Endothelial cell of umbilical vein (primary cell): ENCODE measurements at regions not wholly inside any gene's neighbourhood (a gene's known extent, or its start where the extent isn't known, plus 50 kb on each side); places are given as distances from the start of the nearest gene placed in this dataset.

ENCODE experiments used
- BruUV-seq: library from RNA; stranded (reverse); fragments of 400-500 nt; replicated peaks from 2 replicates; lab custom pipeline; 2021; lab: Mats Ljungman, UMichigan
- CTCF ChIA-PET: fragments of 300-600, 350-600 bp; sonication (Branson Sonifier 250); formaldehyde crosslinking; loops from one replicate; lab custom pipeline; 2021; ENCODE audit warnings: antibody characterized with exemption, inconsistent platforms; lab: Charles Lee
- POLR2A ChIA-PET: fragments of 300-600, 350-600 bp; sonication (Branson Sonifier 250); formaldehyde crosslinking; loops from one replicate; lab custom pipeline; 2021; ENCODE audit warnings: antibody characterized with exemption, inconsistent platforms; lab: Charles Lee
- DNase-seq: peaks from one replicate; pipeline ENCODE4 v3.0.0-alpha.2; 2011; ENCODE audit warnings: low read depth, low spot score
- FAIRE-seq: peaks from 2 replicates; lab custom pipeline; 2011; peaks lifted over from hg19 to GRCh38; lab: Jason Lieb, UNC
- H2AFZ ChIP-seq: 2 replicates; pipeline ENCODE4 v1.6.0; 2012; ENCODE audit warnings: low read depth, low read length, control low read depth, inconsistent platforms
- H3K27ac ChIP-seq: 2 replicates; pipeline ENCODE4 v1.5.1; 2011; ENCODE audit warnings: low read depth, mild to moderate bottlenecking, control low read depth, low read length, moderate library complexity; ENCODE audit not compliant: insufficient read depth
- H3K27me3 ChIP-seq, 2 experiments: 2 replicates each; pipeline versions ENCODE4 v1.6.0 to v1.6.1; 2011; ENCODE audit warnings: low read length in 2 of 2, mixed read lengths in 1 of 2; ENCODE audit not compliant: control insufficient read depth in 2 of 2, insufficient read depth in 2 of 2
- H3K36me3 ChIP-seq, 2 experiments: 2 replicates in 1 of 2; 3 replicates in 1 of 2; pipeline ENCODE4 v1.5.1; 2011; ENCODE audit warnings: low read length in 2 of 2, mild to moderate bottlenecking in 1 of 2, moderate library complexity in 1 of 2; ENCODE audit not compliant: control insufficient read depth in 2 of 2, insufficient read depth in 2 of 2; ENCODE audit errors: extremely low read depth in 1 of 2
- H3K4me1 ChIP-seq: 3 replicates; pipeline ENCODE4 v1.5.1; 2011; ENCODE audit warnings: mild to moderate bottlenecking, low read length; ENCODE audit not compliant: control insufficient read depth, insufficient read depth; ENCODE audit errors: extremely low read depth
- H3K4me2 ChIP-seq: 2 replicates; pipeline ENCODE4 v1.6.1; 2011; ENCODE audit warnings: low read length, control low read depth, mixed read lengths; ENCODE audit not compliant: insufficient read depth
- H3K4me3 ChIP-seq, 3 experiments: fragments of 200-600 bp in 1 of 3; sonication (generic), shearing (Covaris generic) in 1 of 3; replicated peaks in 1 of 3; 2 replicates each; pipeline ENCODE4 v1.5.1; 2011 to 2016; ENCODE audit warnings: control low read depth in 3 of 3, low read length in 3 of 3, mild to moderate bottlenecking in 2 of 3, inconsistent platforms in 1 of 3, low read depth in 1 of 3, moderate library complexity in 1 of 3; ENCODE audit not compliant: insufficient read depth in 1 of 3
- H3K79me2 ChIP-seq: 2 replicates; pipeline ENCODE4 v1.6.0; 2012; ENCODE audit warnings: low read length, inconsistent platforms; ENCODE audit not compliant: control insufficient read depth, insufficient read depth
- H3K9ac ChIP-seq: replicated peaks from 2 replicates; pipeline ENCODE3; 2011; ENCODE audit warnings: low read length, control low read depth; ENCODE audit not compliant: insufficient read depth; ENCODE audit errors: extremely low read depth
- H3K9me1 ChIP-seq: replicated peaks from 3 replicates; pipeline ENCODE4 v1.6.0; 2011; ENCODE audit warnings: mild to moderate bottlenecking, low read length; ENCODE audit not compliant: control insufficient read depth, insufficient read depth; ENCODE audit errors: extremely low read depth
- H3K9me3 ChIP-seq: replicated peaks from 2 replicates; pipeline ENCODE4 v1.5.1; 2012; ENCODE audit warnings: low read length, inconsistent platforms; ENCODE audit not compliant: control insufficient read depth, insufficient read depth
- H4K20me1 ChIP-seq: replicated peaks from 2 replicates; pipeline ENCODE3; 2011; ENCODE audit warnings: mild to moderate bottlenecking, low read length; ENCODE audit not compliant: control insufficient read depth, insufficient read depth; ENCODE audit errors: extremely low read depth
- FOS ChIP-seq: IDR thresholded peaks from 2 replicates; pipeline ENCODE4 v1.6.1; 2011; ENCODE audit warnings: mild to moderate bottlenecking, low read length, moderate library complexity, borderline replicate concordance; ENCODE audit not compliant: insufficient read depth
- GATA2 ChIP-seq: IDR thresholded peaks from 2 replicates; pipeline ENCODE4 v1.7.0; 2011; ENCODE audit warnings: low read depth, mild to moderate bottlenecking, moderate library complexity, mixed read lengths, low read length; ENCODE audit not compliant: insufficient read length, insufficient read depth
- JUN ChIP-seq: IDR thresholded peaks from 2 replicates; pipeline ENCODE4 v1.6.1; 2011; ENCODE audit warnings: borderline replicate concordance, low read depth; ENCODE audit not compliant: insufficient read length, insufficient read depth
- MYC ChIP-seq: IDR thresholded peaks from one replicate; pipeline ENCODE4 v1.6.1; 2011; ENCODE audit warnings: mild to moderate bottlenecking, low read depth, low read length
- POLR2A ChIP-seq: IDR thresholded peaks from 2 replicates; pipeline ENCODE4 v1.6.1; 2012; ENCODE audit warnings: low read depth, mild to moderate bottlenecking, control low read depth, low read length
- POLR2AphosphoS5 ChIP-seq: IDR thresholded peaks from 2 replicates; pipeline ENCODE4 v1.6.1; 2012; ENCODE audit warnings: low read depth, mild to moderate bottlenecking, control low read depth, low read length, moderate library complexity; ENCODE audit not compliant: insufficient read depth
- dilution Hi-C: fragments of 300-500 bp; cut with MboI; formaldehyde crosslinking; loops from one replicate; pipeline ENCODE4 v1.15.0; 2019; ENCODE audit warnings: low sequenced_read_pairs; ENCODE audit not compliant: extremely low pct_ligation_motif_present
- intact Hi-C: fragments of 100-400 bp; cut with micrococcal nuclease; formaldehyde crosslinking; loops from one replicate; pipeline ENCODE4 v1.10.0; 2022
- TF ChIP-seq, protein P1 (sequence below): IDR thresholded peaks from 2 replicates; pipeline ENCODE4 v1.6.1; 2011; ENCODE audit not compliant: insufficient read depth, insufficient read length
- TF ChIP-seq, protein P2 (sequence below), 2 donors: IDR thresholded peaks; 1 replicate in 1 of 2; 2 replicates in 1 of 2; pipeline ENCODE4 v1.5.1; 2011; ENCODE audit warnings: low read length in 2 of 2, mild to moderate bottlenecking in 2 of 2, moderate library complexity in 2 of 2, control low read depth in 1 of 2, inconsistent platforms in 1 of 2, low read depth in 1 of 2; ENCODE audit not compliant: insufficient read depth in 1 of 2; ENCODE audit errors: extremely low read depth in 1 of 2

GRCh38 chr13:58617880-58618665 is 986.5 kb downstream of the PCDH17 start:
- ChIA-PET POLR2A (no interaction called here), CTCF (interaction anchor here (0.9 to 2.3 kb wide), 2 partner anchors 10 to 18 kb away, joined by 3 to 12 read pairs; no protein-coding TSS in a partner anchor)
- no peak for FAIRE-seq
- no peaks in the 10 kb centered on the region for H3K36me3 ChIP-seq
- no peaks in the 10 kb centered on the region for H3K4me1 ChIP-seq
- no peak overlapping the region for H3K27ac ChIP-seq
- TF ChIP-seq GATA2 = no peak
- TF ChIP-seq JUN = no peak
- no peak for TF ChIP-seq MYC
- TF ChIP-seq FOS = no peak
- TF ChIP-seq POLR2AphosphoS5 = no peak
- TF ChIP-seq, protein P1, sequence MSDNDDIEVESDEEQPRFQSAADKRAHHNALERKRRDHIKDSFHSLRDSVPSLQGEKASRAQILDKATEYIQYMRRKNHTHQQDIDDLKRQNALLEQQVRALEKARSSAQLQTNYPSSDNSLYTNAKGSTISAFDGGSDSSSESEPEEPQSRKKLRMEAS = no peak
- TF ChIP-seq POLR2A = no peak
- TF ChIP-seq, protein P2, sequence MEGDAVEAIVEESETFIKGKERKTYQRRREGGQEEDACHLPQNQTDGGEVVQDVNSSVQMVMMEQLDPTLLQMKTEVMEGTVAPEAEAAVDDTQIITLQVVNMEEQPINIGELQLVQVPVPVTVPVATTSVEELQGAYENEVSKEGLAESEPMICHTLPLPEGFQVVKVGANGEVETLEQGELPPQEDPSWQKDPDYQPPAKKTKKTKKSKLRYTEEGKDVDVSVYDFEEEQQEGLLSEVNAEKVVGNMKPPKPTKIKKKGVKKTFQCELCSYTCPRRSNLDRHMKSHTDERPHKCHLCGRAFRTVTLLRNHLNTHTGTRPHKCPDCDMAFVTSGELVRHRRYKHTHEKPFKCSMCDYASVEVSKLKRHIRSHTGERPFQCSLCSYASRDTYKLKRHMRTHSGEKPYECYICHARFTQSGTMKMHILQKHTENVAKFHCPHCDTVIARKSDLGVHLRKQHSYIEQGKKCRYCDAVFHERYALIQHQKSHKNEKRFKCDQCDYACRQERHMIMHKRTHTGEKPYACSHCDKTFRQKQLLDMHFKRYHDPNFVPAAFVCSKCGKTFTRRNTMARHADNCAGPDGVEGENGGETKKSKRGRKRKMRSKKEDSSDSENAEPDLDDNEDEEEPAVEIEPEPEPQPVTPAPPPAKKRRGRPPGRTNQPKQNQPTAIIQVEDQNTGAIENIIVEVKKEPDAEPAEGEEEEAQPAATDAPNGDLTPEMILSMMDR (IDR thresholded peaks at IDR 0.05; ENCODE audit: extremely low read depth in 1 of 2, insufficient read depth in 1 of 2, low read depth in 1 of 2, low read length in 2 of 2) = no peak
- no TSS peak for BruUV-seq
- H3K4me2 ChIP-seq = no peak overlapping the region
- H3K9me3 ChIP-seq = no peaks in the 10 kb centered on the region
- H3K9me1 ChIP-seq = no peaks in the 10 kb centered on the region
- no peak overlapping the region for H3K9ac ChIP-seq
- intact Hi-C loops (no loop called here), dilution Hi-C loops (no loop called here)
- no peak for DNase-seq
- no peaks in the 10 kb centered on the region for H4K20me1 ChIP-seq
- no peaks in the 10 kb centered on the region for H3K79me2 ChIP-seq
- no peaks in the 10 kb centered on the region for H3K27me3 ChIP-seq
- no peak overlapping the region for H3K4me3 ChIP-seq
- H2AFZ ChIP-seq = no peak overlapping the region
